ENCODE measurements at regions not wholly inside any gene's neighbourhood (a gene's known extent, or its start where the extent isn't known, plus 50 kb on each side); places are given as distances from the start of the nearest gene placed in this dataset.

- H3K27ac ChIP-seq (ENCODE audit: control insufficient read depth, insufficient read depth, low read length), result no peak overlapping the region
- H3K27me3 ChIP-seq (ENCODE audit: control insufficient read depth, extremely low read depth, insufficient read depth, low read length), result no peaks in the 10 kb centered on the region
- no peaks in the 10 kb centered on the region for H4K20me1 ChIP-seq (ENCODE audit: control insufficient read depth, extremely low read depth, insufficient read depth, low read length)
- TF ChIP-seq CTCF (optimal IDR thresholded peaks at IDR 0.05 in 1 of 3, IDR thresholded peaks at IDR 0.05 in 1 of 3, conservative IDR thresholded peaks at IDR 0.05 in 1 of 3; ENCODE audit: extremely low read depth in 1 of 3, insufficient read depth in 2 of 3, low read length in 3 of 3), result no peak
- TF ChIP-seq EZH2 (IDR thresholded peaks at IDR 0.05; ENCODE audit: low read length), result no peak
- no peaks in the 10 kb centered on the region for H3K9me1 ChIP-seq (ENCODE audit: control insufficient read depth, extremely low read depth, insufficient read depth, low read length)
- H3K9ac ChIP-seq (ENCODE audit: control insufficient read depth, extremely low read depth, insufficient read depth, low read length), result no peak overlapping the region
- H3K79me2 ChIP-seq (ENCODE audit: control insufficient read depth, insufficient read depth, low read length), result no peaks in the 10 kb centered on the region
- DNase-seq (ENCODE audit: low read depth, low spot score) (peak; percentile 33), FAIRE-seq (peak; percentile 20)
- H3K9me3 ChIP-seq (ENCODE audit: control insufficient read depth, low read depth, low read length), result no peaks in the 10 kb centered on the region
- dilution Hi-C loops (cut with MboI; ENCODE audit: extremely low pct_ligation_motif_present, low sequenced_read_pairs), result no loop called here
- no peaks in the 10 kb centered on the region for H3K36me3 ChIP-seq (ENCODE audit: control insufficient read depth in 2 of 2, extremely low read depth in 1 of 2, insufficient read depth in 2 of 2, low read length in 2 of 2)
- no peaks in the 10 kb centered on the region for H3K4me1 ChIP-seq (ENCODE audit: control insufficient read depth, extremely low read depth, insufficient read depth, low read length)
- H2AFZ ChIP-seq (ENCODE audit: control insufficient read depth, low read length), result no peak overlapping the region
- no peak overlapping the region for H3K4me2 ChIP-seq (ENCODE audit: control insufficient read depth, extremely low read depth, insufficient read depth, low read depth, low read length)
- H3K4me3 ChIP-seq (ENCODE audit: control insufficient read depth in 2 of 3, extremely low read depth in 1 of 3, insufficient read depth in 2 of 3, low read depth in 1 of 3, low read length in 3 of 3), result no peak overlapping the region
These were observed 138.8 kb upstream of the DCAF8L1 start for GRCh38 chrX:28120072-28120471.

- dilution Hi-C loops (cut with MboI; ENCODE audit: extremely low pct_ligation_motif_present, low sequenced_read_pairs), result no loop called here
These were observed 127.1 kb upstream of the DCAF8L1 start for GRCh38 chrX:28108186-28108945.

More at GRCh38 chrX:28108186-28108945, 127.1 kb upstream of the DCAF8L1 start:
- no peaks in the 10 kb centered on the region for H3K79me2 ChIP-seq (ENCODE audit: control insufficient read depth, insufficient read depth, low read length)
- DNase-seq (ENCODE audit: low read depth, low spot score) (no peak), FAIRE-seq (no peak)
- H3K9me3 ChIP-seq (ENCODE audit: control insufficient read depth, low read depth, low read length), result no peaks in the 10 kb centered on the region
- TF ChIP-seq EZH2 (IDR thresholded peaks at IDR 0.05; ENCODE audit: low read length), result no peak
- TF ChIP-seq CTCF (optimal IDR thresholded peaks at IDR 0.05 in 1 of 3, IDR thresholded peaks at IDR 0.05 in 1 of 3, conservative IDR thresholded peaks at IDR 0.05 in 1 of 3; ENCODE audit: extremely low read depth in 1 of 3, insufficient read depth in 2 of 3, low read length in 3 of 3), result no peak
- no peaks in the 10 kb centered on the region for H3K36me3 ChIP-seq (ENCODE audit: control insufficient read depth in 2 of 2, extremely low read depth in 1 of 2, insufficient read depth in 2 of 2, low read length in 2 of 2)
- H3K27ac ChIP-seq (ENCODE audit: control insufficient read depth, insufficient read depth, low read length), result no peak overlapping the region
- no peaks in the 10 kb centered on the region for H4K20me1 ChIP-seq (ENCODE audit: control insufficient read depth, extremely low read depth, insufficient read depth, low read length)
- no peak overlapping the region for H3K9ac ChIP-seq (ENCODE audit: control insufficient read depth, extremely low read depth, insufficient read depth, low read length)
- no peak overlapping the region for H2AFZ ChIP-seq (ENCODE audit: control insufficient read depth, low read length)
- H3K9me1 ChIP-seq (ENCODE audit: control insufficient read depth, extremely low read depth, insufficient read depth, low read length), result no peaks in the 10 kb centered on the region
- no peak overlapping the region for H3K4me3 ChIP-seq (ENCODE audit: control insufficient read depth in 2 of 3, extremely low read depth in 1 of 3, insufficient read depth in 2 of 3, low read depth in 1 of 3, low read length in 3 of 3)
- H3K4me1 ChIP-seq (ENCODE audit: control insufficient read depth, extremely low read depth, insufficient read depth, low read length), result peaks cover 3% of the 10 kb centered on the region
- no peak overlapping the region for H3K4me2 ChIP-seq (ENCODE audit: control insufficient read depth, extremely low read depth, insufficient read depth, low read depth, low read length)
- no peaks in the 10 kb centered on the region for H3K27me3 ChIP-seq (ENCODE audit: control insufficient read depth, extremely low read depth, insufficient read depth, low read length)

Measured in keratinocyte (primary cell).